Omental fat pad (tissue), 3 donors: ENCODE measurements at regions not wholly inside any gene's neighbourhood (a gene's known extent, or its start where the extent isn't known, plus 50 kb on each side); places are given as distances from the start of the nearest gene placed in this dataset.
"Not testable (repeated sequence)": the region's sequence is repeated elsewhere in the genome, so short reads cannot be mapped to it uniquely, and the experiment has no call there.

Experiments used
- ATAC-seq: fragments of 150-250 bp; one replicate; pipeline ENCODE4 v1.9.1; 2016; ENCODE audit warnings: mild to moderate bottlenecking, moderate library complexity; ENCODE audit not compliant: low FRiP score
- DNase-seq: peaks from one replicate; pipeline ENCODE4 v3.0.0-alpha.2; 2019; ENCODE audit warnings: low spot score
- CTCF ChIP-seq, 3 donors: fragments of 450-650 bp; IDR thresholded peaks; one replicate each; pipeline ENCODE4 v1.5.1; 2016 to 2017; ENCODE audit warnings: antibody characterized with exemption in 3 of 3, mild to moderate bottlenecking in 3 of 3, moderate library complexity in 2 of 3

GRCh38 chr19:30966486-30966885 lies 382.8 kb downstream of the TSHZ3 start:
- no peak for DNase-seq
- no peak for ATAC-seq
- TF ChIP-seq CTCF (IDR thresholded peaks at IDR 0.05): no peak

GRCh38 chr19:30959011-30959410 lies 390.2 kb downstream of the TSHZ3 start:
- no peak for DNase-seq
- no peak for ATAC-seq
- TF ChIP-seq CTCF (IDR thresholded peaks at IDR 0.05): no peak

GRCh38 chr19:30955112-30956104 lies 393.8 kb downstream of the TSHZ3 start:
- no peak for DNase-seq
- TF ChIP-seq CTCF (IDR thresholded peaks at IDR 0.05): no peak
- ATAC-seq: no peak

- not testable (repeated sequence) for DNase-seq, ATAC-seq
These were observed 404.8 kb downstream of the TSHZ3 start for GRCh38 chr19:30944276-30944932.

GRCh38 chr19:30943101-30943843 lies 406.0 kb downstream of the TSHZ3 start:
- ATAC-seq (no peak), DNase-seq (no peak)
- no peak for TF ChIP-seq CTCF (IDR thresholded peaks at IDR 0.05)

GRCh38 chr19:30942636-30943035 lies 406.6 kb downstream of the TSHZ3 start:
- TF ChIP-seq CTCF (IDR thresholded peaks at IDR 0.05): no peak
- DNase-seq: no peak
- no peak for ATAC-seq

GRCh38 chr19:30941591-30941990 lies 407.6 kb downstream of the TSHZ3 start:
- DNase-seq: no peak
- no peak for TF ChIP-seq CTCF (IDR thresholded peaks at IDR 0.05)
- ATAC-seq: no peak
